HG03039 (cell line): ENCODE measurements at regions not wholly inside any gene's neighbourhood (a gene's known extent, or its start where the extent isn't known, plus 50 kb on each side); places are given as distances from the start of the nearest gene placed in this dataset.
A peak's percentile ranks its signal among the peaks of the same experiment; 100 is the strongest.
"Not testable (repeated sequence)": the region's sequence is repeated elsewhere in the genome, so short reads cannot be mapped to it uniquely, and the experiment has no call there.

ENCODE experiments used
- ATAC-seq: cut with Tn5 transposase; IDR thresholded peaks from one replicate; pipeline ENCODE4 v1.9.1; 2021; ENCODE audit warnings: mild to moderate bottlenecking, moderate library complexity; ENCODE audit not compliant: unreplicated experiment

GRCh38 chr6:144474290-144474689, 189.2 kb downstream of the UTRN start:
- ATAC-seq = no peak

GRCh38 chr6:144474904-144475303, 189.8 kb downstream of the UTRN start:
- no peak for ATAC-seq

- no peak for ATAC-seq
Measured at GRCh38 chr6:144475411-144475810, 190.3 kb downstream of the UTRN start.

DNA sequence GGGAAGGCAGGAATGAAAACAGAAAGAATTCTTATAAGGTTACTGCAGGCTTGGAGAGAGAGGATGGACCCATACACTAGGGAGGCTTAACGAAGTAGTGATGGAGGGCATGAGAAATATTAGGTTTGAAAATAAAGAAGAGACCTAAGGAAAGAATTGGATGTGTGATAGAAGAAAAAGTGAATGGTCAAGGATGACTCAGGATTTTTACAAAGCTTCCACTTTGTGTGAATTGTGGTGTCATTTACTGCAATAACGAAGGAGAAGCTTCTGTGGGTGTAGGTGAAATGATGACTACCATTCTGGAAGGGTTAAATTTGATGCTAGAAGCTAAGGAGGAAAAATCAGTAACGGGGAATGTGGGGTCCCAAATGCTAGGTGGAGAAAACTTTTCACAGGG, 191.2 kb downstream of the UTRN start:
- no peak for ATAC-seq

GRCh38 chr6:144477396-144477795, 192.3 kb downstream of the UTRN start:
- no peak for ATAC-seq

GRCh38 chr6:144477856-144478255, 192.7 kb downstream of the UTRN start:
- no peak for ATAC-seq

DNA sequence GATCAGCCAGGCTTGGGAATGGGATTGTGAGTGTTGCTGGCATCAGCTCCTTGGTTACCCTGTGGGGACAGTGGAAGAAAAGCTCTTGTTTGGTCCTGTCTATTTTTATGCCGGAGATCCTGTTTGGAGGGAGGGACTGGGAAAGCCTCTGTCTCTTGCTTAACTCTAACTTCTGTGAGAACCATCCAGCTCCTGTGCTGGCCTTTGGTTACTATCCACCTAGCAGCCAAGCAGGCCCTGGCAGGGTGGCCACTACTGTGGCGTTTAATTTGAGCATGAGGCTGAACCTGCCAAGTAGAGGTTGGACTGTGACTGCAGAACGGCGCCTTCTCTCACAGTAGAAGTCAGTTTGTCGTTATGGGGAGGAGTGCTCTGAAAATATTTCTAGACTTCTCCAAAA, 193.3 kb downstream of the UTRN start:
- ATAC-seq = no peak

- ATAC-seq = no peak
Measured at GRCh38 chr6:144479991-144480390, 194.9 kb downstream of the UTRN start.

- ATAC-seq = no peak
Measured at GRCh38 chr6:144480473-144480872, 195.3 kb downstream of the UTRN start.

DNA sequence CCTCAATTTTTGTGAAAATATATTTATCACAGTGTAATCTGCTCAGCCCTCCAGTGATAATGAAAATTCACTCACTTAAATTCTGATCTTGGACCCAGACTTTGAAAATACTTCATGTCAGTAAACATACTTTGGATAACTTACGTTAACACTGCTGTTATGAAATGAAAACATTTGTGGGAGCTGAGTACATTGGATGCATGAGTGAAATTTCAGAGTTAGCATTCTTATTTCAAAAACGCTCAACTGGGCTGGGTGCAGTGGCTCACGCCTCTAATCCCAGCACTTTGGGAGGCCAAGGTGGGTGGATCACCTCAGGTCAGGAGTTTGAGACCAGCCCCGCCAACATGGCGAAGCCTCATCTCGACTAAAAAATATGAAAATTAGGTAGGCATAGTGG, 196.4 kb downstream of the UTRN start:
- no peak for ATAC-seq

DNA sequence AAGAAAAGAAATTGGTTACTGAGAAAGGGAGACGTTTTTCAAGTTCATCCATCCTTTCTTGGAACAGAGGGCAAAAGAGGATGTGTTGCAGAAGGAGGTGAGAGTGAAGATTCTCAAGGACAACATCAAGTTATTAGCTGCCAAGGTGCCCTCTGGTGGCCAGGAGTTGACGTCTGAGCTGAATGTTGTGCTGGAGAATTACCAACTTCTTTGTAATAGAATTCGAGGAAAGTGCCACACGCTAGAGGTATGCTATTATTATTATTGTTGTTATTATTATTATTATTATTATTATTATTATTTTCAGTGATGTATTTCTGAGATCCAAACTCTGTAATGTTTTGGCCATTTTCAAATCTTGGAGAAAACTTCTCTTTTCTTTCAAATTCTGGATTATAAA, 197.0 kb downstream of the UTRN start:
- ATAC-seq = peak; percentile 62

DNA sequence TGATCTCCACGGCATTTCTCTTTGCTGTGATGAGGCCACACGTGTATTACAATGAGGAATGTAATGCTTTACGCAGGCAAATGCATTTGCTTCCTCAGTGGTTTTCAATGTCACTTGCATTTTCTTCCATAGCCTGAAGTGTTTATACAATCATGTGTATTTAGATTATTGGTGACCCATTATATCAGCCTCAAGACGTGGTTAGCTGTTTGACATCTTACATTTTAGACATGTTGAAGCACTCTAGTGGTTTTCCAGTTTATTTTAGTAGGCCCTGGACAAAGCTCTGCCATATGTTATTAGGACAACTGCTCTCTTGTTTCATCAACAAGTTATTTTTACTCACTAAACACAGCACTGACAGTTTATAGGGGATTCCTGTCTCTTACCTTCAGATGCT, 200.4 kb downstream of the UTRN start:
- no peak for ATAC-seq

DNA sequence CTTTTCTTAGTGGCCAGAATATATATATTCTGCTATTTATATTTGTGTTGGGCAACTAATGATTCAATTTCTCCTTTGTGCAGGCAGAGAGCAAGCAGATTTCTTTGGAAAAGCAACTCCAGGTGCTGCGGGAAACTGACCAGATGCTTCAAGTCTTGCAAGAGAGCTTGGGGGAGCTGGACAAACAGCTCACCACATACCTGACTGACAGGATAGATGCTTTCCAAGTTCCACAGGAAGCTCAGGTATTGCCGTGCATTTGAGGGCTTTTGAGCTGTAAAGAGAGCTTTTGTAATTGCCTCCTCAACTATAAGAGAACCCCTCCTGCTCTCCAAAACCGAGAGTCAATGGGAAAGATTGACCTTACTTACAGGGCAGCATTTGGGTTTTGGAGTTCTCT, 203.5 kb downstream of the UTRN start:
- ATAC-seq = no peak

DNA sequence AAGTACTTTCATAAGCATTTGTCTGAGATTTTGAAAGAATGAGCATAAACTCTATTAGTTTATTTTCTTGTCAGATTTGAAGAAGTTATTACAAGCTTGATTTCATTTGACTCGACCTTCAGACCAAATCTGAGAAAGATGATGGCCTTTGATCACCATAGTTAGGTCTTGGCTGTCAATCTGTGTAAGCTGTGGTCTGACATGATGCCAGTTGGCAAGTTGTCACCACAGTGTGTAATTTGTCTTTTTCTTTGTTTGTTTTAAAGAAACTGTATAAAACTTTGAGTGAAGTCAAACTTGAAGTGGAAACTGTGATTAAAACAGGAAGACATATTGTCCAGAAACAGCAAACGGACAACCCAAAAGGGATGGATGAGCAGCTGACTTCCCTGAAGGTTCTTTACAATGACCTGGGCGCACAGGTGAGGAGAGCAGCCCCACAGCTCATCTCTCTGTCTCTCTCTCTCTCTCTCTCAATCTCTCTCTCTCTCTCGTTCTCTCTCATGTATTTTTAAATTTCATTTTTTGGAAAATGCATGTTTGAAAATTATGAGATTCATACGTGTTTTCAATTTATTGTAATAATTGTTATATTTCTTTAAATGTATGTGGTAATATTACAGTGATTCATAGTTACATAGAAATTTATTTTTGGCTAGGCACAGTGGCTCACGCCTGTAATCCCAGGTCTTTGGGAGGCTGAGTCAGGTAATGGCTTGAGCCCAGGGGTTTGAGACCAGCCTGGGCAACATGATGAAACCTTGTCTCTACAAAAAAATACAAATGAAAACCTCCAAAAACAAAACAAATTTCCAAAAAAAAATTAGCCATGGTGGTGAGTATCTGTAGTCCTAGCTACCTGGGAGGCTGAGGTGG, 208.1 kb downstream of the UTRN start:
- no peak for ATAC-seq

DNA sequence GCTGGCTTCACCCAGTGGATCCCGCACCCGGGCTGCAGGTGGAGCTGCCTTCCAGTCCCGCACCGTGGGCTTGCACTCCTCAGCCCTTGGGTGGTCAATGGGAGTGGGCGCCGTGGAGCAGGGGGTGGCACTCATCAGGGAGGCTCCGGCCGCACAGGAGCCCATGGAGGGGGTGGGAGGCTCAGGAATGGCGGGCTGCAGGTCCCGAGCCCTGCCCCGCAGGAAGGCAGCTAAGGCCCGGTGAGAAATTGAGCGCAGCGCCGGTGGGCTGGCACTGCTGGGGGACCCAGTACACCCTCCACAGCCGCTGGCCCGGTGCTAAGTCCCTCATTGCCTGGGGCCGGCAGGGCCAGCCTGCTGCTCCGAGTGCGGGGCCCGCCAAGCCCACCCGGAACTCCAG, 209.9 kb downstream of the UTRN start:
- not testable (repeated sequence) for ATAC-seq

GRCh38 chr6:144497650-144498049, 212.5 kb downstream of the UTRN start:
- ATAC-seq = no peak

GRCh38 chr6:144500892-144501291, 215.8 kb downstream of the UTRN start:
- ATAC-seq = no peak

DNA sequence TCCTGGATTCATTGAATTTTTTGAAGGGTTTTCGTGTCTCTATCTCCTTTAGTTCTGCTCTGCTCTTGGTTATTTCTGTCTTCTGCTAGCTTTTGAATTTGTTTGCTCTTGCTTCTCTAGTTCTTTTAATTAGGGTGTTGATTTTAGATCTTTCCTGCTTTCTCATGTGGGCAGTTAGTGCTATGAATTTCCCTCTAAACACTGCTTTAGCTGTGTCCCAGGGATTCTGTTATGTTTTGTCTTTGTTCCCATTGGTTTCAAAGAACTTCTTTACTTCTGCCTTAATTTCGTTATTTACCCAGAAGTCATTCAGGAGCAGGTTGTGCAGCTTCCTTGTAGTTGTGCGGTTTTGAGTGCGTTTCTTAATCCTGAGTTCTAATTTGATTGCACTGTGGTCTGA, 220.1 kb downstream of the UTRN start:
- ATAC-seq = not testable (repeated sequence)

- ATAC-seq = not testable (repeated sequence)
Measured at GRCh38 chr6:144506051-144506450, 220.9 kb downstream of the UTRN start.

DNA sequence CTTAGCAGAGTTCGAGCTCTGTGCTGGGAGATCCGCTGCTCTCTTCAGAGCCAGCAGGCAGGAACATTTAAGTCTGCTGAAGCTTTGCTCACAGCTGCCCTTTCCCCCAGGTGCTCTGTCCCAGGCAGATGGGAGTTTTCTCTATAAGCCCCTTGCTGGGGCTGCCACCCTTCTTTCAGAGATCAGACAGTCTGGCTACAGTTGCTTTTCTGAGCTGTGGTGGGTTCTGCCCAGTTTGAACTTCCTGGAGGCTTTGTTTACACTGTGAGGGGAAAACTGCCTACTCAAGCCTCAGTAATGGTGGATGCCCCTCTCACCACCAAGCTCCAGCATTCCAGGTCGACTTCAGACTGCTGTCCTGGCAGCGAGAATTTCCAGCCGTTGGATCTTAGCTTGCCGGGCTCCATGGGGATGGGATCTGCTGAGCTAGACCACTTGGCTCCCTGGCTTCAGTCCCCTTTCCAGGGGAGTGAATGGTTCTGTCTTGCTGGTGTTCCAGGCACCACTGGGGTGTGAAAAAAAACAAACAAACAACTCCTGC, 222.7 kb downstream of the UTRN start:
- not testable (repeated sequence) for ATAC-seq

GRCh38 chr6:144510859-144511258, 225.7 kb downstream of the UTRN start:
- ATAC-seq = no peak

- no peak for ATAC-seq
Measured at GRCh38 chr6:144515761-144516160, 230.6 kb downstream of the UTRN start.

DNA sequence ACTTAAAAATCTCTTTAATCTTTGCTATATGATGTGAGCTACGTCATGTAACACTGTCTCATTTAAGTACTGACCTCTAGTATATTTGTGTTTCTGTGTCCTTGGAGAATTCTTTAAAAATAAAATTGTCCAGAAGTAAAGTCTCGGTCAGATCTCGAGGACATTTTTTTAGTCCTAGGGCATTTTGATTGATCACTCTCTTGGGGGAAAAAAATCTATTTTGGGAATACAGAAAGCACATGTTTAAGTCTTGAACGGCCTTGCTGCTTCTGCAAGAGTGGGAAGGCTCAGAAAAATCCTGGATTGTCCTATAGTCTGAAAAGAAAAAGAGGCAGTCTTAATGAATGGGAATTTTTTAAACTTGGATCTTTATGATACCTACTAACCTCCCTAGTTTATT, 234.3 kb downstream of the UTRN start:
- ATAC-seq = no peak
